Smooth muscle cell (in vitro differentiated cells): ENCODE measurements at regions not wholly inside any gene's neighbourhood (a gene's known extent, or its start where the extent isn't known, plus 50 kb on each side); places are given as distances from the start of the nearest gene placed in this dataset.

Experiments
- DNase-seq: peaks from one replicate; lab custom pipeline; 2025; ENCODE audit not compliant: unreplicated experiment; lab: John Stamatoyannopoulos, UW
- H2AFZ ChIP-seq: fragments of 200-600 bp; sonication (generic); 2 replicates; pipeline ENCODE4 v1.6.0; 2016; ENCODE audit warnings: antibody characterized with exemption, low read depth, mild to moderate bottlenecking
- H3F3A ChIP-seq: fragments of 200-600 bp; sonication (generic); 2 replicates; pipeline ENCODE4 v1.6.0; 2017; ENCODE audit warnings: antibody characterized with exemption, low read depth
- H3K27ac ChIP-seq: fragments of 200-600 bp; sonication (generic); 2 replicates; pipeline ENCODE4 v1.5.1; 2016; ENCODE audit warnings: low read depth, mild to moderate bottlenecking
- H3K27me3 ChIP-seq: fragments of 200-600 bp; sonication (generic); 2 replicates; pipeline ENCODE4 v1.6.1; 2016; ENCODE audit warnings: low read depth, mild to moderate bottlenecking
- H3K36me3 ChIP-seq: fragments of 200-600 bp; sonication (generic); 2 replicates; pipeline ENCODE4 v1.5.1; 2016; ENCODE audit warnings: low read depth
- H3K4me1 ChIP-seq: fragments of 200-600 bp; sonication (generic); 2 replicates; pipeline ENCODE4 v1.5.1; 2016; ENCODE audit warnings: low read depth
- H3K4me2 ChIP-seq: fragments of 200-600 bp; sonication (generic); 2 replicates; pipeline ENCODE4 v1.6.0; 2016; ENCODE audit warnings: mild to moderate bottlenecking
- H3K4me3 ChIP-seq: fragments of 200-600 bp; sonication (generic); 2 replicates; pipeline ENCODE4 v1.5.1; 2016; ENCODE audit warnings: mild to moderate bottlenecking
- H3K79me2 ChIP-seq: fragments of 200-600 bp; sonication (generic); 2 replicates; pipeline ENCODE4 v1.6.0; 2016; ENCODE audit warnings: low read depth, mild to moderate bottlenecking
- H3K9ac ChIP-seq: fragments of 200-600 bp; sonication (generic); 2 replicates; pipeline ENCODE4 v1.6.0; 2016; ENCODE audit warnings: low read depth
- H3K9me3 ChIP-seq: fragments of 200-600 bp; sonication (generic); replicated peaks from 2 replicates; pipeline ENCODE4 v1.5.1; 2016; ENCODE audit warnings: low read depth
- H4K20me1 ChIP-seq: fragments of 200-600 bp; sonication (generic); 2 replicates; pipeline ENCODE4 v1.6.0; 2016; ENCODE audit warnings: low read depth
- CTCF ChIP-seq: fragments of 200-600 bp; sonication (generic); IDR thresholded peaks from 2 replicates; pipeline ENCODE4 v1.5.1; 2017; ENCODE audit warnings: borderline replicate concordance, mild to moderate bottlenecking, antibody characterized with exemption; ENCODE audit not compliant: insufficient read depth, poor library complexity, severe bottlenecking
- WGBS: methylation state at CpG from one replicate; pipeline ENCODE4 v1.1.7; 2016; ENCODE audit warnings: low lambda C conversion rate; 5-methylcytosine and 5-hydroxymethylcytosine counted together

DNA sequence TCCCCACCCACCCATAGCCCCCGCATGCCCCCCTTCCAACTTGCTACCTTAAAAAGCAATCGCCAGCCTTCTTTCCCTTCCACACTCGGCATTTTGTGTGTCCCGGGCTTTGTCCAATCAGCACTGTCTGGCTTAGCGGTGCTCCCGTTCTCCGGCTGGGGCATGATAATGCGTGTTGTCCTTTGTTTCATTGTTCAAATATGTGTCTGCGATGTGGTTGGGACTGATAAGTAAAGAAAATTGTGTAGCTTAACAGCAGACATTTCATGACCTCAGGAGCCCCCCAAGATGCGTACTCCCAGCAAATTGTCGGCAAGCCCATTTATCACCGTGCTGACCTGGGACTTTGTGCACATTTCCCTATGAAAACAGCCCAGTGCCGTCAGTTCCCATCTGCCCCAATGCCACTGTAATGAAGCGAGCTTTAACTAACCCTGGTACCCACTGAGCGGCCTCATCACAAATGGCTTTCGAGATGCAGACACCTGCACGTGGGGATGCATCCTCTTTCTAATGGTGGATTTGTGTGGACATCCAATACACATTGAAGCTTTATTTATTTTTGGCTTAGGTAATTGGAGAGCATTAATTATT, 167.0 kb upstream of the E2F8 start:
- TF ChIP-seq CTCF: no peak
- H3K9me3 ChIP-seq: no peaks in the 10 kb centered on the region
- no peak overlapping the region for H2AFZ ChIP-seq
- H3K9ac ChIP-seq: no peak overlapping the region
- H3K27me3 ChIP-seq: peaks cover 5% of the 10 kb centered on the region
- H3K36me3 ChIP-seq: no peaks in the 10 kb centered on the region
- H3K79me2 ChIP-seq: no peaks in the 10 kb centered on the region
- no peak overlapping the region for H3K4me3 ChIP-seq
- no peak overlapping the region for H3K4me2 ChIP-seq
- H3K27ac ChIP-seq: no peak overlapping the region
- WGBS: 94% methylated on average over 17 of the region's 17 CpGs
- DNase-seq: no peak
- no peaks in the 10 kb centered on the region for H4K20me1 ChIP-seq
- H3F3A ChIP-seq: no peaks in the 10 kb centered on the region
- H3K4me1 ChIP-seq: no peaks in the 10 kb centered on the region

GRCh38 chr11:19405966-19406365, 165.2 kb upstream of the E2F8 start:
- Histone ChIP-seq H3F3A (no peaks in the 10 kb centered on the region), H4K20me1 (no peaks in the 10 kb centered on the region), H3K4me2 (no peak overlapping the region), H3K79me2 (no peaks in the 10 kb centered on the region), H3K4me1 (no peaks in the 10 kb centered on the region), H3K9me3 (no peaks in the 10 kb centered on the region), H3K27ac (no peak overlapping the region), H3K27me3 (peaks cover 5% of the 10 kb centered on the region), H2AFZ (no peak overlapping the region), H3K4me3 (no peak overlapping the region), H3K36me3 (no peaks in the 10 kb centered on the region), H3K9ac (no peak overlapping the region)
- no peak for TF ChIP-seq CTCF
- 88% methylated on average over 4 of the region's 4 CpGs for WGBS
- no peak for DNase-seq

GRCh38 chr11:19404787-19405186, 164.0 kb upstream of the E2F8 start:
- H3K4me2 ChIP-seq: no peak overlapping the region
- H3K4me3 ChIP-seq: no peak overlapping the region
- no peaks in the 10 kb centered on the region for H3F3A ChIP-seq
- H3K36me3 ChIP-seq: no peaks in the 10 kb centered on the region
- H3K27ac ChIP-seq: no peak overlapping the region
- no peaks in the 10 kb centered on the region for H4K20me1 ChIP-seq
- no peak overlapping the region for H2AFZ ChIP-seq
- no peaks in the 10 kb centered on the region for H3K4me1 ChIP-seq
- H3K9me3 ChIP-seq: no peaks in the 10 kb centered on the region
- DNase-seq: no peak
- peaks cover 5% of the 10 kb centered on the region for H3K27me3 ChIP-seq
- WGBS: 59% methylated on average over 6 of the region's 6 CpGs
- no peak for TF ChIP-seq CTCF
- no peaks in the 10 kb centered on the region for H3K79me2 ChIP-seq
- H3K9ac ChIP-seq: no peak overlapping the region

- Histone ChIP-seq H3K4me2 (no peak overlapping the region), H3K27me3 (peaks cover 8% of the 10 kb centered on the region), H3K4me3 (no peak overlapping the region), H3K9ac (no peak overlapping the region), H3K4me1 (no peaks in the 10 kb centered on the region), H3K36me3 (no peaks in the 10 kb centered on the region), H2AFZ (no peak overlapping the region), H3K79me2 (no peaks in the 10 kb centered on the region), H3F3A (no peaks in the 10 kb centered on the region), H4K20me1 (no peaks in the 10 kb centered on the region), H3K27ac (no peak overlapping the region), H3K9me3 (no peaks in the 10 kb centered on the region)
- DNase-seq: no peak
- TF ChIP-seq CTCF: no peak
- 77% methylated on average over 7 of the region's 7 CpGs for WGBS
These were observed 162.6 kb upstream of the E2F8 start for GRCh38 chr11:19403196-19403895.
